ENCODE measurements at regions not wholly inside any gene's neighbourhood (a gene's known extent, or its start where the extent isn't known, plus 50 kb on each side); places are given as distances from the start of the nearest gene placed in this dataset.

- Histone ChIP-seq H3K9me3 (no peaks in the 10 kb centered on the region), H3K4me1 (no peaks in the 10 kb centered on the region), H3K27ac (no peak overlapping the region), H3K27me3 (no peaks in the 10 kb centered on the region), H3K36me3 (no peaks in the 10 kb centered on the region), H3K4me3 (no peak overlapping the region)
- intact Hi-C loops (cut with DNase I): no loop called here
- FAIRE-seq (no peak), DNase-seq (no peak), ATAC-seq (no peak)
- 34 to 40% methylated on average over 4 of the region's 4 CpGs for WGBS, 2 donors
- TF ChIP-seq CTCF (IDR thresholded peaks at IDR 0.05): no peak
Observed at GRCh38 chr13:36608474-36608873, 65.3 kb upstream of the SERTM1 start.

DNA sequence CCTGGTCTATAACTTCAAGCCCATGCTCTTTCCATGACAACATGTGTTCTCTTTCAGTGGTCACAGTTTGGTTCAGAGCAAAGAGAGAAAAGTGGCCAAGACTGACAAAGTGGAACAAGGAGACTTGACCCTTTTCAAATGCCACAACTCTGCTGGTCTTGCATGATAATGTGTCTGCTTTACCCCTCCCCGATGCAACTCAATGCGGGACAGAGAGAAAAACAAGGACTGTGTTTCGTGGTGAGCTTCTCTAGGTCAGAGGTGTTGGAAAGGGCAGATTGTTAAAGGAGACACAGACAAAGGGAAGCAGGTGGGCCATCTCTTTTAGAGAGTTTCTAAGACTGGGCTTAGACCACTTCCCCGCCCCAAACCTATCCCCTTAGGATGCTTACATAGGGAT, 61.6 kb upstream of the SERTM1 start:
- H3K27ac ChIP-seq: no peak overlapping the region
- H3K36me3 ChIP-seq: no peaks in the 10 kb centered on the region
- no peak for ATAC-seq
- FAIRE-seq: no peak
- WGBS, 2 donors: 67 to 73% methylated on average over 4 of the region's 4 CpGs
- no peaks in the 10 kb centered on the region for H3K27me3 ChIP-seq
- DNase-seq: no peak
- no peak overlapping the region for H3K4me3 ChIP-seq
- no peak for TF ChIP-seq CTCF (IDR thresholded peaks at IDR 0.05)
- no peaks in the 10 kb centered on the region for H3K9me3 ChIP-seq
- intact Hi-C loops (cut with DNase I): no loop called here
- no peaks in the 10 kb centered on the region for H3K4me1 ChIP-seq

GRCh38 chr13:36616706-36617105, 57.1 kb upstream of the SERTM1 start:
- Histone ChIP-seq H3K4me3 (no peak overlapping the region), H3K27me3 (no peaks in the 10 kb centered on the region), H3K9me3 (no peaks in the 10 kb centered on the region), H3K4me1 (no peaks in the 10 kb centered on the region), H3K27ac (no peak overlapping the region), H3K36me3 (no peaks in the 10 kb centered on the region)
- FAIRE-seq (no peak), DNase-seq (no peak), ATAC-seq (peak in 1 of 4 donors; percentile 82)
- WGBS, 2 donors: 64 to 73% methylated on average over 1 of the region's 1 CpG
- intact Hi-C loops (cut with DNase I): no loop called here
- no peak for TF ChIP-seq CTCF (IDR thresholded peaks at IDR 0.05)

GRCh38 chr13:36619535-36619934, 54.3 kb upstream of the SERTM1 start:
- H3K27me3 ChIP-seq: no peaks in the 10 kb centered on the region
- intact Hi-C loops (cut with DNase I): no loop called here
- no peak overlapping the region for H3K27ac ChIP-seq
- WGBS, 2 donors: 62 to 76% methylated on average over 3 of the region's 3 CpGs
- no peak for TF ChIP-seq CTCF (IDR thresholded peaks at IDR 0.05)
- no peak for FAIRE-seq
- no peak for DNase-seq
- no peak overlapping the region for H3K4me3 ChIP-seq
- ATAC-seq: no peak
- no peaks in the 10 kb centered on the region for H3K36me3 ChIP-seq
- no peaks in the 10 kb centered on the region for H3K9me3 ChIP-seq
- H3K4me1 ChIP-seq: no peaks in the 10 kb centered on the region
